ENCODE measurements at regions not wholly inside any gene's neighbourhood (a gene's known extent, or its start where the extent isn't known, plus 50 kb on each side); places are given as distances from the start of the nearest gene placed in this dataset.

DNA sequence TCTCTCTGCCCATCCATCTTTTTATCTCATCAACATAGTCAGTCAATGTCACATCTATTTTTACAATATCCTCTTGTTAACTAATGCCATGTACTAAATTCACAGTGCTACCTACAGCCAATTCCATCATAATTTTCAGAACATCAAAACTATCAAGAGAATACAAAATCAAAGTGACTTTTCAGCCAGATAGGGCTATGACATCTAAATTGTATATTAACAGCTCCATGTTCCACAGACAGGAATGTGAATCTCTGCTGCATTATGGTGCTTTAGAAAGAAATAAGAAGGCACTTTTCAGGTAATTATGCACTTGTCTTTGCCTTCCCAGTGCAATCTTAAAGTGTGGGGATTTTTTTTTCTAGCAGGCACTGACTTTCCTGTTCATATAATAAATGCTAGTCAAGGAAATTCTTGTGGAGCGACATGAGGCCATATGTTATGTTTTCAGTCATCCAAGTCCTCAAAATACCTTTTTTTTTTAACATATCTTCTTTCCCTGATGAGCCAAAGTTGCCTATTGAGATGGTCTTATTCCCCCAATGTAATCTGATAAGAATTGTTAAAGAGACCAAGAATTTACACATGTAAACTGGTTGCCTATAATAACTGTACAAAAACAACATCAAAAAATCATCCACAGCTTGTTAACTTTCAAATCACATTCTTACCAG is 252.0 kb upstream of the CNTN3 start:
- no peak for ATAC-seq
- no TSS peak for BruUV-seq (replicated peaks)
- no peaks in the 10 kb centered on the region for H3K36me3 ChIP-seq (ENCODE audit: control insufficient read depth, insufficient read depth, low read length)
- no peak overlapping the region for H3K4me3 ChIP-seq
- no peak for TF ChIP-seq TCF7L2 (IDR thresholded peaks at IDR 0.05; ENCODE audit: low read depth, low read length)
- TF ChIP-seq, protein P1, sequence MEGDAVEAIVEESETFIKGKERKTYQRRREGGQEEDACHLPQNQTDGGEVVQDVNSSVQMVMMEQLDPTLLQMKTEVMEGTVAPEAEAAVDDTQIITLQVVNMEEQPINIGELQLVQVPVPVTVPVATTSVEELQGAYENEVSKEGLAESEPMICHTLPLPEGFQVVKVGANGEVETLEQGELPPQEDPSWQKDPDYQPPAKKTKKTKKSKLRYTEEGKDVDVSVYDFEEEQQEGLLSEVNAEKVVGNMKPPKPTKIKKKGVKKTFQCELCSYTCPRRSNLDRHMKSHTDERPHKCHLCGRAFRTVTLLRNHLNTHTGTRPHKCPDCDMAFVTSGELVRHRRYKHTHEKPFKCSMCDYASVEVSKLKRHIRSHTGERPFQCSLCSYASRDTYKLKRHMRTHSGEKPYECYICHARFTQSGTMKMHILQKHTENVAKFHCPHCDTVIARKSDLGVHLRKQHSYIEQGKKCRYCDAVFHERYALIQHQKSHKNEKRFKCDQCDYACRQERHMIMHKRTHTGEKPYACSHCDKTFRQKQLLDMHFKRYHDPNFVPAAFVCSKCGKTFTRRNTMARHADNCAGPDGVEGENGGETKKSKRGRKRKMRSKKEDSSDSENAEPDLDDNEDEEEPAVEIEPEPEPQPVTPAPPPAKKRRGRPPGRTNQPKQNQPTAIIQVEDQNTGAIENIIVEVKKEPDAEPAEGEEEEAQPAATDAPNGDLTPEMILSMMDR (IDR thresholded peaks at IDR 0.05 in 2 of 3, conservative IDR thresholded peaks at IDR 0.05 in 1 of 3; ENCODE audit: insufficient read depth in 2 of 3, low read depth in 1 of 3, low read length in 3 of 3) = no peak
- TF ChIP-seq E2F3 (CRISPR knock-in tag; IDR thresholded peaks at IDR 0.05) = no peak
- no peak for TF ChIP-seq ZNF766 (CRISPR knock-in tag; conservative IDR thresholded peaks at IDR 0.05)
- TF ChIP-seq LEF1 (IDR thresholded peaks at IDR 0.05) = no peak
- no peak for TF ChIP-seq IFI16 (CRISPR knock-in tag; IDR thresholded peaks at IDR 0.05)
- TF ChIP-seq FOSL1 (tag; conservative IDR thresholded peaks at IDR 0.05) = no peak
- TF ChIP-seq MIER1 (IDR thresholded peaks at IDR 0.05; ENCODE audit: low read depth) = no peak
- no peak for FAIRE-seq
- H3K9me3 ChIP-seq (replicated peaks; ENCODE audit: control insufficient read depth, insufficient read depth, low read depth, low read length) = no peaks in the 10 kb centered on the region
- H3K9me1 ChIP-seq (ENCODE audit: control insufficient read depth, insufficient read depth, low read length) = no peaks in the 10 kb centered on the region
- ChIA-PET POLR2A (no interaction called here), CTCF (ENCODE audit: low intra/inter-chr PET ratio) (no interaction called here)
- H3K79me2 ChIP-seq (ENCODE audit: control insufficient read depth, insufficient read depth, low read length) = no peaks in the 10 kb centered on the region
- no peaks in the 10 kb centered on the region for H3K4me1 ChIP-seq (replicated peaks in 1 of 2; ENCODE audit: control insufficient read depth in 2 of 2, insufficient read depth in 2 of 2, low read length in 2 of 2)
- H3K4me2 ChIP-seq (ENCODE audit: insufficient read depth, low read length) = no peak overlapping the region
- H3K9ac ChIP-seq (ENCODE audit: insufficient read depth in 1 of 2, low read depth in 2 of 2, low read length in 2 of 2) = no peak overlapping the region
- in situ Hi-C loops (cut with MboI) (no loop called here), intact Hi-C loops (cut with micrococcal nuclease) (no loop called here)
- H2AFZ ChIP-seq (ENCODE audit: low read depth, low read length) = no peak overlapping the region
- DNase-seq (ENCODE audit: extremely low read depth in 1 of 4, low spot score in 3 of 4) = no peak
- WGBS (ENCODE audit: insufficient coverage, low coverage, missing lambda C conversion rate) = 0% methylated on average over 1 of the region's 1 CpG
- H4K20me1 ChIP-seq (replicated peaks; ENCODE audit: control insufficient read depth, insufficient read depth, low read length) = no peaks in the 10 kb centered on the region
- H3K27me3 ChIP-seq (ENCODE audit: control insufficient read depth in 2 of 2, insufficient read depth in 2 of 2, low read length in 2 of 2) = no peaks in the 10 kb centered on the region
- no peak overlapping the region for H3K27ac ChIP-seq (ENCODE audit: extremely low read depth, low read depth, low read length)

Data from K562 (cell line).